ENCODE measurements at regions not wholly inside any gene's neighbourhood (a gene's known extent, or its start where the extent isn't known, plus 50 kb on each side); places are given as distances from the start of the nearest gene placed in this dataset.
"Not testable (repeated sequence)": the region's sequence is repeated elsewhere in the genome, so short reads cannot be mapped to it uniquely, and the experiment has no call there.

DNA sequence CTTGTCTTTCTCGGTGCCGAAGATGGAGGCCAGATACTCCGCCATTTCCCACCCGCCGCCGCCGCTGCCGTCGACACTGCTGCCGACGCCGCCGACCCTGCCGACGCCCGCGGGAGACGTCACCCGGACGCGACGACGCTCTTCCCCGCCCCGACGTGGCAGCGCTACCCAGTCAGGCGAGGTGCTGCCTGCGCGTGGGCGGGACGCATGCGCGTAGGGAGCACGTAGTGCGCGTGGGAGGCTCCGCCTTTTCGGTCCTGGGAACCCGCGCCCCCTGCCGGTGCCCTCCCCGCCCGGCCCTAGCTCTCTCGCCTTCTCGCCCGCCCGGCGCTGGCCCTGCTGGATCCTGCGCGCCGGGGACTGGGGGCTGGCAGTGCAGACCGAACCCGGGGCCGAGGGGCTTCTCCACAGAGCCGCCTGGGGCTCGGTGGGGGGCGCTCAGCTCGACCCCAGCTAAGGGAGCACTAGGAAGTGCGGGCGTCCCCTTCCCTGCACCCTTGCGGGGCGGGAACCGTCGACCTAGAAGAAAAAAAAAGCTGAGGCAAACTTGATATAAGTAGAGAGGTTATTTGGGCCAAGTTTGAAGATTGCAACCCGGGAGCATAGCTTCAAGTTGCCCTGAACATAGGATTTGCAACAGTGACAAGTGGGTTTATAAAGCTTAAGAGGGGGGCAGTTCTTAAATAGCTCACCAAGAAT, 4022.1 kb upstream of the TPTE start:
- H3K27me3 Mint-ChIP-seq (ENCODE audit: insufficient read depth); H3K4me3 Mint-ChIP-seq; H3K4me1 Mint-ChIP-seq (ENCODE audit: low read depth); intact Hi-C loops (cut with micrococcal nuclease); H3K27ac Mint-ChIP-seq; H3K36me3 Mint-ChIP-seq (ENCODE audit: low read depth); H3K9me3 Mint-ChIP-seq: not testable (repeated sequence)
- peak; percentile 77 for DNase-seq (ENCODE audit: low spot score)

DNA sequence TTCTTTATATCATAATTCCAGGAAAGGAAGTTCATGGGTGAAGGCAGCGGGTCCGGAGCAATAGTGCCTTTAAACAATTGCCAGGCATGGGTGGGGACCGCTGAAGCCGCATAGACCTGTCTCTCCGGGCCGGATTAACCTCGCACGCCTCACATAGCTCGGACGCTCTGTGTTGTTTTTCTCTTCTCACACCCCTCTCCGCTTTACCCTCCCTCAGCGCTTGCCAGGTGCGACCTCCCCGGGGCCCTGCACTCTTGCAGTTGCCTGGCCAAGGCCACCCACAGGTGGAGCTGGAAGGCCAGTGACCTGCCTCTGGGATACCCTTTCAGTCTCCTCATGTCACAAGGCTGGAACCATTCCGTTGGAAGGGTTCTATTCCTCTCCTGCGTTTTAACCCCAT, 4021.5 kb upstream of the TPTE start:
- H3K27me3 Mint-ChIP-seq (ENCODE audit: insufficient read depth); H3K36me3 Mint-ChIP-seq (ENCODE audit: low read depth); H3K9me3 Mint-ChIP-seq; H3K4me1 Mint-ChIP-seq (ENCODE audit: low read depth); H3K27ac Mint-ChIP-seq; H3K4me3 Mint-ChIP-seq; intact Hi-C loops (cut with micrococcal nuclease); DNase-seq (ENCODE audit: low spot score): not testable (repeated sequence)

DNA sequence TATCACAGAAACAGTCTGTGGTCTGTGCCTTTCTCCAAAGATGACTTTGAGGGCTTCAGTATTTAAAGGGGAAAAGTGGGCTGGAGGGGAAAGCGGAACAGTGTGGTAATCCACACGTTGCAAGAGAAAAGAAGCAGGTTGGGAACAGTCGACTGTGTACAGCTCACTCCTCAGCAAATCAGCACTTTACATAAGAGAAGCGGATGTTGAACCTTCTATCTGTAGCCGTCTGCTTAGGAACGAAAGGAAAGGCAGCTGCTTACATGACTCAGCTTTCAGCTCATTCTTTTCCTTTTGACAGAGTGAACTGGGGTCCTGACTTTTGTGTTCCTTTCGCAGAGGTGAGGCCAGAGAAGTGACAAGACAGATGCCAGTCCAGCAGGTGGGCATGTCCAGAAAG, 4020.7 kb upstream of the TPTE start:
- H3K27ac Mint-ChIP-seq; H3K4me3 Mint-ChIP-seq; H3K27me3 Mint-ChIP-seq (ENCODE audit: insufficient read depth); H3K36me3 Mint-ChIP-seq (ENCODE audit: low read depth); DNase-seq (ENCODE audit: low spot score); H3K9me3 Mint-ChIP-seq; H3K4me1 Mint-ChIP-seq (ENCODE audit: low read depth); intact Hi-C loops (cut with micrococcal nuclease): not testable (repeated sequence)

DNA sequence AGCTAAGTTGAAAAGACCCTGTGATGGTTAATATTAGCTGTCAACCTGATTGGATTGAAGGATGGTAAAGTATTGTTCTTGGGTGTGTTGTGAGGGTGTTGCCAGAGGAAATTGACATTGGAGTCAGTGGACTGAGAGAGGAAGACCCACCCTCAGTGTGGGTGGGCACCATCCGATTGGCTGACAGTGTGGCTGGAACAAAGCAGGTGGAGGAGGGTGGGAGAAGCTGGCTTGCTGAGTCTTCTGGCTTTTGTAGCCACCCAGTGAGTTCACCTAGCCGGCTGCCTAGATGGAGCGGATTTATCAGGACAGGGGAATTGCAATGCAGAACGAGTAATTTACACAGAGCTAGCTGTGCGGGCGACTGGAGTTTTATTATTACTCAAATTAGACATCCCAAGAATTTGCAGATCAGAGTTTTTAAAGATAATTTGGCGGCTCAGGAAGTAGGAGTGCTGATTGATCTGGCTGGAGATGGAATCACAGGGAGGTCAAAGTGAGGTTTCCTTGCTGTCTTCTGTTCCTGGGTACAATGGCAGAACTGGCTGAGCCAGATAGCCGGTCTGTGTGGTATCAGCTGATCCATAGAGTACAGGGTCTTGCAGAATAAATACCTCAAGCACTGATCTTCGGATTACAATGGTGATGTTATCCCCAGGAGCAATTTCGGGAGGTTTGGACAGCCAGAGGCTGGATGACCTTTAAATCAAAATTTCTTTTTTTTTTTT, 4015.1 kb upstream of the TPTE start:
- H3K27me3 Mint-ChIP-seq (ENCODE audit: insufficient read depth); intact Hi-C loops (cut with micrococcal nuclease); H3K9me3 Mint-ChIP-seq; H3K27ac Mint-ChIP-seq; DNase-seq (ENCODE audit: low spot score); H3K36me3 Mint-ChIP-seq (ENCODE audit: low read depth); H3K4me3 Mint-ChIP-seq; H3K4me1 Mint-ChIP-seq (ENCODE audit: low read depth): not testable (repeated sequence)

DNA sequence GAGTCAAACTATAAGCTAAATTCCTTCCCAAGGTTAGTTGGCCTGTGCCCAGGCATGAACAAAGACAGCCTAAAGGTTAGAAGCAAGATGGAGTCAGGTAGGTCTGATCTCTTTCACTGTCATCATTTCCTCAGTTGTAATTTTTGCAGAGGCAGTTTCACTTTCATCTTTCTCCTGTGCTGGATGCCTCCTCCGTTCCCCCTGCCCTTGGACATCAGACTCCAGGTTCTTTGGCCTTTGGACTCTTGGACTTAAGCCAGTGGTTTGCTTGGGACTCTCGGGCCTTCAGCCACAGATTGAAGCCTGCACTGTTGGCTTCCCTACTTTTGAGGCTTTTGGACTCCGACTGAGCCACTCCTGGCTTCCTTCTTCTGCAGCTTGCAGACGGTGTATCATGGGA, 4013.8 kb upstream of the TPTE start:
- H3K36me3 Mint-ChIP-seq (ENCODE audit: low read depth); H3K4me3 Mint-ChIP-seq; H3K27ac Mint-ChIP-seq; H3K4me1 Mint-ChIP-seq (ENCODE audit: low read depth); H3K27me3 Mint-ChIP-seq (ENCODE audit: insufficient read depth); H3K9me3 Mint-ChIP-seq; intact Hi-C loops (cut with micrococcal nuclease); DNase-seq (ENCODE audit: low spot score): not testable (repeated sequence)

DNA sequence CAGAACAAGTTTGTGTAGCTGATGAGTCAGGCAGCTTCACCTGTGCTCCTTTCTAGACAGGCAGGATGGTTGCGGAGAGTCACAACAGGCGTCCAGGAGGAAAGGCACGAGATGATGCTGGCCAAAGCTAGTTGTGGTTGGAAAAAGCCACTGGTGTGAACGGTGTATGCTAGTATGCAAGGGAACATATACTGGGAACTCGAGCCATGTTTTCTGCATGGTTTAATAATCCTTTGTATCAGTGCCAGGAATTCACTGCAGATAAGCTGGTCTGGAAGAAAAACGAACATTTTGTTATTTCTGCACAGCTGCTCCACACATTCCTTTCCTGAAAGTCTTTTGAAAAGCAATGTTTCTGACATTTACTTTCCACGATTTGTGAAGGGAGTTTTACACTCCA, 3999.6 kb upstream of the TPTE start:
- H3K4me1 Mint-ChIP-seq (ENCODE audit: low read depth); DNase-seq (ENCODE audit: low spot score); H3K9me3 Mint-ChIP-seq; H3K27me3 Mint-ChIP-seq (ENCODE audit: insufficient read depth); H3K27ac Mint-ChIP-seq; intact Hi-C loops (cut with micrococcal nuclease); H3K4me3 Mint-ChIP-seq; H3K36me3 Mint-ChIP-seq (ENCODE audit: low read depth): not testable (repeated sequence)

DNA sequence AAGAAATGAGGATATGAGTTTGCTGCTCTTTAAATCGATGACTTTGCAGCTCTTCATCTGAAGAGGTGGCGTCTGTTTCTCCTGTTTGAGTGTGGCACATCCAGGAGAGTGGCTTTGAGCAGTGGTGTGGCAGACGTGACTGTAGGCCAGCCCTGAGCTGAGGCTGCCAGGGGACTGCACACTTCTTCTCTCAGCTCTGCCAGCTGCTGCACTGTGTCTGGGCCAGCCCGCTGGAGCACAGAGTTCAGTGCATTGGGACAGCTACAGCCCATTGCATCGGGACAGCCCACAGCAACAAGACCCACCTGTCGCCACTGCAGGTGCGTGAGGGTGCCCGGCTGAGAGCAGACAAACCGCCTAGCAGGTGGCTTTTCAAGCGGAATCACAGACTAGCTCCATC, 3995.2 kb upstream of the TPTE start:
- H3K4me3 Mint-ChIP-seq; DNase-seq (ENCODE audit: low spot score); H3K27me3 Mint-ChIP-seq (ENCODE audit: insufficient read depth); intact Hi-C loops (cut with micrococcal nuclease); H3K36me3 Mint-ChIP-seq (ENCODE audit: low read depth); H3K9me3 Mint-ChIP-seq; H3K4me1 Mint-ChIP-seq (ENCODE audit: low read depth); H3K27ac Mint-ChIP-seq: not testable (repeated sequence)

DNA sequence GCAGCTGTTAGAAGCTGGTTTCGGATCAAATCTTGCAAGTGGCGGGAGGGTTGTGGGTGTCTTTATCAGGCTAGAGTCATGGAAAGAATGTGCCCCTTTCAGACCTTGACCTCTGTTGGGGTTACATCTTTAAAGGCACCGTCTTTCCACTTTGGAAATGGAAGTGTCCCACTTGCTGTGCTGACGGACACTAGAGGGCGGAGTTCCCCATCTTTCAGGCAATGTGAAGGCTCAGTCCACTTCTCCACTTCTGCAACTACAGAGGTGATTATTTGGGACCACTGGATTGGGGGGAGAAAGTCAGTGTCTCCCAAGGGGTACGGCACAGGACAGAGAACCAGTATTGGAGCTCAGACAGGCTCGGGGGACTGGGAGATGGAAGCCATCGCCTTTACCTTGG, 3990.7 kb upstream of the TPTE start:
- H3K9me3 Mint-ChIP-seq; H3K27me3 Mint-ChIP-seq (ENCODE audit: insufficient read depth); DNase-seq (ENCODE audit: low spot score); H3K4me1 Mint-ChIP-seq (ENCODE audit: low read depth); H3K4me3 Mint-ChIP-seq; intact Hi-C loops (cut with micrococcal nuclease); H3K36me3 Mint-ChIP-seq (ENCODE audit: low read depth); H3K27ac Mint-ChIP-seq: not testable (repeated sequence)

DNA sequence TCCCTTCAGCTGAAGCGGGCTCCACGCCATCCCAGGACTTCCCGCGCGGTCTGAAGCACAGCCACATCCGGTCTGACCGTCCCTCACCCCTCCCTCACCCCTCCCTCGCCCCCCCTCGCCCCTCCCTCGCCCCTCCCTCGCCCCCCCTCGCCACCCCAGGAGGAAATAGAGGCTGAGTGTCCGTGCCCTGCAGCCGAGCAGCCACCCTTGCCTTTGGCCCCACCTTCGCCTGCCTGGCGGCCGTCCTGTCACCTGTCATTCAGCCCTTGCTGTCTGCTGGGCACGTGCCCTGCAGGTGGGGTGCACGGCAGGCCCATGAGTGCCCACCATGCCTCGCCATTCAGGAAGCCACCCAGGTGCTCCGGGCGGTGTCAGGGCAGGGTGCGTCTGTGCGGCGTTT, 3988.1 kb upstream of the TPTE start:
- H3K4me1 Mint-ChIP-seq (ENCODE audit: low read depth); H3K27ac Mint-ChIP-seq; H3K9me3 Mint-ChIP-seq; intact Hi-C loops (cut with micrococcal nuclease); H3K27me3 Mint-ChIP-seq (ENCODE audit: insufficient read depth); DNase-seq (ENCODE audit: low spot score); H3K36me3 Mint-ChIP-seq (ENCODE audit: low read depth); H3K4me3 Mint-ChIP-seq: not testable (repeated sequence)

DNA sequence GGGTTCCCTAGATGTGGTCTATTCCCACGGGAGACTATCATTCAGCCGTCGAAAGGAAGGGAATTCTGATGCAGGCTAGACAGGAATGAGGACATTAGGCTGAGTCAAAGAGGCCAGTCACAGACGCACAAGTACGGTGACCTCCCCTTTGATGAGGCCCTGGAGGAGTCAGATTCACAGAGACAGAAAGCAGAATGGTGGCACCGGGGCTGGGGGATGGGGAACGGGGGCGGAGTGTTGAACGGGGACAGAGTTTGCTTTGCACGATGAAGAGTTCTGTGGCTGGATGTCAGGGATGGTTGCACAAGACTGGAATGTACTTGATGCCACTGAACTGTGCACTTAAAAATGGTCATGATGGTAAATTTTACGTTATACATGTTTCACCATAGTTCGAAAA, 3983.1 kb upstream of the TPTE start:
- H3K36me3 Mint-ChIP-seq (ENCODE audit: low read depth); H3K4me1 Mint-ChIP-seq (ENCODE audit: low read depth); H3K27me3 Mint-ChIP-seq (ENCODE audit: insufficient read depth); H3K4me3 Mint-ChIP-seq; H3K9me3 Mint-ChIP-seq; intact Hi-C loops (cut with micrococcal nuclease); DNase-seq (ENCODE audit: low spot score); H3K27ac Mint-ChIP-seq: not testable (repeated sequence)

DNA sequence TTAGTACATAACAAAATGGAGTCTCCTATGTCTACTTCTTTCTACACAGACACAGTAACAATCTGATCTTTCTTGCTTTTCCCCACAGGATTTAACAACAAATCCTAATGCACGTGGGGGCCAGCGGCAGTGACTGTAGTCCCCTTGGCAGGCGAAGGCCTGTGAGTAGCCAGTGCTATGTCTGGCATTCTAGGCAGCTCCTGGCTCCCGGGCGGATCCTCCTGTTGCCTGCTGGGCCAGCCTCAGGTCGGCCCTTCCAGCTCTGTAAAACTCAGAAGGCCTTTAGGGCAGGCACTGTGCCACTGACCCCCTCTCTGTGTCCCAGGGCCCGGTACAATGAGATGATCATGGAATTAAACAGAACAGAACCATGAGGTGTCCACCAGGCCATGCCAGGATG, 3981.7 kb upstream of the TPTE start:
- H3K36me3 Mint-ChIP-seq (ENCODE audit: low read depth); H3K27me3 Mint-ChIP-seq (ENCODE audit: insufficient read depth); H3K4me1 Mint-ChIP-seq (ENCODE audit: low read depth); H3K4me3 Mint-ChIP-seq; H3K27ac Mint-ChIP-seq; H3K9me3 Mint-ChIP-seq; intact Hi-C loops (cut with micrococcal nuclease); DNase-seq (ENCODE audit: low spot score): not testable (repeated sequence)

DNA sequence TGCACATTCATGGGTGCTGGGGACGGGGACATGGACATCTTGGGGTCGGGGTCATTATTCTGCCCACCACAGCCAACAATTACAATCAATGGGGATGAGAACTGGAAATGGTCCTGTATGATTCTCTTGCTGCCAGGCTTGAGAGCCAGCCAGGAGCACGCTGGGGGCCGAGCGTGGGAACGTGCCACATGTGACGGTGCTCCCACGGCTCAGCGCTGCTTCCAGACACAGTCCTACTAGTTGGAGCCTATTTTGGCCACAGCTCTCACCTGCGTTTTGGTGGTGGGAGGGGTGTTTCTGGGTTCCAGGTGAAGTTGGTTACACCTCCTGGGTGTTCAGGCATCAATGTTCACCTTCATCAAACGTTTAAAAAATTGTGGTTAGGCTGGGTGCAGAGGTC, 3980.3 kb upstream of the TPTE start:
- DNase-seq (ENCODE audit: low spot score); intact Hi-C loops (cut with micrococcal nuclease); H3K9me3 Mint-ChIP-seq; H3K27me3 Mint-ChIP-seq (ENCODE audit: insufficient read depth); H3K27ac Mint-ChIP-seq; H3K4me1 Mint-ChIP-seq (ENCODE audit: low read depth); H3K36me3 Mint-ChIP-seq (ENCODE audit: low read depth); H3K4me3 Mint-ChIP-seq: not testable (repeated sequence)

DNA sequence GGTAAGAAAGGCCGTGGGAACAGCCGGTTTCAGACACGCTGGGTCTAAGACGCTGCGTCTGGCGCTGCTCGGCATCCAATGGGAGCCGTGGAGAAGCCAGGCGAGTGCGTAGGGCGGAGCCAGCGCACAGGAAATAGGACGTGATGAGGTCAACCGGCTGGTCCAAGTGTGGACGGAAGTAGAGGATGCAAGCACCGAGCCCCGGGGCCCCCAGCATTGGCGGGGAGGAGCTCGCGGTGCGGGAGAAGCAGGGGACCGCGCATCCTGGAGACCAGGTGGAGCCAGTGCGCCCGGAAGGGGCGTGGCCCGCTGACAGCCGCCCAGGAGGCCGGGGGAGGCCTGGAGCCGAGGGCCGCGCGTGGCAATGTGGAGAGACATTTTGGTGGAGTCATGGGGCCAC, 3976.1 kb upstream of the TPTE start:
- H3K4me1 Mint-ChIP-seq (ENCODE audit: low read depth); H3K9me3 Mint-ChIP-seq; DNase-seq (ENCODE audit: low spot score); H3K4me3 Mint-ChIP-seq; H3K27me3 Mint-ChIP-seq (ENCODE audit: insufficient read depth); intact Hi-C loops (cut with micrococcal nuclease); H3K27ac Mint-ChIP-seq; H3K36me3 Mint-ChIP-seq (ENCODE audit: low read depth): not testable (repeated sequence)

DNA sequence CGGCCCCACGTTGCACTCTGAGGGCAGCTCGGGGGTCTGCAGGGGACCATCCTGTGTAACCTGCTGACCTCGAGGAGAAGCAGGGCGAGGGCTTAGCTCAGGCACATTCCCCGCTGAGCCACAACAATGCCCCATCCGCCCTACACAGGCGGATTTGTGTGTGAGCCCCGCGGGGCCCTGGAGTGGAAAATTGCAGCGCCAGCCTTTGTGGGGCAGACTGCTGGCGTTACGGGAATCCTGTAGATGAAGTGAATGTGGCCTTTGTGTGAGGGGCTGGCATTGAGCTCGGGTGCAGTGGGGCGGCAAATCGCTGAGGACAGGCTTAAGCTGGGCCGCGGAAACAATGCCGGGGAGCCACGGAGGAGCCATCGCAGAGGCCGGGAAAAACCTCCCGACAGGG, 3970.3 kb upstream of the TPTE start:
- intact Hi-C loops (cut with micrococcal nuclease); H3K4me3 Mint-ChIP-seq; H3K27me3 Mint-ChIP-seq (ENCODE audit: insufficient read depth); H3K27ac Mint-ChIP-seq; H3K9me3 Mint-ChIP-seq; H3K4me1 Mint-ChIP-seq (ENCODE audit: low read depth); DNase-seq (ENCODE audit: low spot score); H3K36me3 Mint-ChIP-seq (ENCODE audit: low read depth): not testable (repeated sequence)
